K562 (cell line): ENCODE measurements at regions not wholly inside any gene's neighbourhood (a gene's known extent, or its start where the extent isn't known, plus 50 kb on each side); places are given as distances from the start of the nearest gene placed in this dataset.

ENCODE experiments used
- ATAC-seq: fragments of 200-7000 bp; cut with Tn5 transposase; 3 replicates; pipeline ENCODE4 v1.9.1; 2020; ENCODE audit warnings: moderate library complexity
- BruUV-seq: library from RNA; stranded (reverse); fragments of 400-500 nt; replicated peaks from 2 replicates; lab custom pipeline; 2021; lab: Mats Ljungman, UMichigan
- CTCF ChIA-PET: fragments of 300-600 bp; formaldehyde crosslinking; extraction: SDS; loops from one replicate; lab custom pipeline; 2021; ENCODE audit warnings: low intra/inter-chr PET ratio; lab: Yijun Ruan, JAX
- POLR2A ChIA-PET: fragments of 300-600, 350-650 bp; sonication (Branson Sonifier 250); formaldehyde crosslinking; extraction: SDS; loops from one replicate; lab custom pipeline; 2021; ENCODE audit warnings: antibody characterized with exemption, inconsistent platforms; lab: Yijun Ruan, JAX
- DNase-seq, 4 experiments: peaks; one replicate each; pipeline versions ENCODE4 v3.0.0 to v3.0.0-alpha.2; 2011 to 2018; ENCODE audit warnings: low spot score in 3 of 4, mixed read lengths in 3 of 4; ENCODE audit errors: extremely low read depth in 1 of 4
- FAIRE-seq: peaks from 2 replicates; lab custom pipeline; 2011; peaks lifted over from hg19 to GRCh38; lab: Jason Lieb, UNC
- H2AFZ ChIP-seq: 2 replicates; pipeline ENCODE4 v1.6.0; 2011; ENCODE audit warnings: low read depth, low read length, control low read depth, inconsistent platforms
- H3K27ac ChIP-seq: fragments of 200-600 bp; 3 replicates; pipeline ENCODE4 v1.8.0; 2011; ENCODE audit warnings: low read depth, mild to moderate bottlenecking, control low read depth, inconsistent platforms, low read length, moderate library complexity, mixed read lengths; ENCODE audit errors: extremely low read depth
- H3K27me3 ChIP-seq, 2 experiments: fragments of 300-600 bp in 1 of 2; 2 replicates in 1 of 2; 3 replicates in 1 of 2; pipeline versions ENCODE4 v1.6.0 to v1.8.0; 2011; ENCODE audit warnings: inconsistent platforms in 2 of 2, low read length in 2 of 2, mild to moderate bottlenecking in 1 of 2, mixed read lengths in 1 of 2, moderate library complexity in 1 of 2; ENCODE audit not compliant: control insufficient read depth in 2 of 2, insufficient read depth in 2 of 2
- H3K36me3 ChIP-seq: fragments of 300-600 bp; 3 replicates; pipeline ENCODE4 v1.8.0; 2011; ENCODE audit warnings: mild to moderate bottlenecking, low read length, inconsistent platforms; ENCODE audit not compliant: control insufficient read depth, insufficient read depth
- H3K4me1 ChIP-seq, 2 experiments: fragments of 200-600 bp in 1 of 2; replicated peaks in 1 of 2; 2 replicates in 1 of 2; 3 replicates in 1 of 2; pipeline versions ENCODE4 v1.5.1 to v1.8.0; 2011; ENCODE audit warnings: inconsistent platforms in 2 of 2, low read length in 2 of 2, mild to moderate bottlenecking in 1 of 2, mixed read lengths in 1 of 2, moderate library complexity in 1 of 2; ENCODE audit not compliant: control insufficient read depth in 2 of 2, insufficient read depth in 2 of 2
- H3K4me2 ChIP-seq: 2 replicates; pipeline ENCODE4 v1.6.1; 2011; ENCODE audit warnings: low read length, control low read depth, inconsistent platforms, mixed read lengths; ENCODE audit not compliant: insufficient read depth
- H3K4me3 ChIP-seq: fragments of 200-600 bp; sonication (generic), shearing (Covaris generic); 2 replicates; pipeline ENCODE4 v1.5.1; 2016; ENCODE audit warnings: control low read depth, inconsistent platforms
- H3K79me2 ChIP-seq: fragments of 200-600 bp; 3 replicates; pipeline ENCODE4 v1.8.0; 2011; ENCODE audit warnings: low read length, inconsistent platforms; ENCODE audit not compliant: control insufficient read depth, insufficient read depth
- H3K9ac ChIP-seq, 2 experiments: 2 replicates each; pipeline versions ENCODE4 v1.6.0 to v1.6.1; 2011; ENCODE audit warnings: low read depth in 2 of 2, low read length in 2 of 2, control low read depth in 1 of 2, inconsistent platforms in 1 of 2, mild to moderate bottlenecking in 1 of 2, mixed read lengths in 1 of 2; ENCODE audit not compliant: insufficient read depth in 1 of 2
- H3K9me1 ChIP-seq: one replicate; pipeline ENCODE4 v1.6.0; 2011; ENCODE audit warnings: inconsistent platforms, mild to moderate bottlenecking, low read length, moderate library complexity; ENCODE audit not compliant: control insufficient read depth, insufficient read depth
- H3K9me3 ChIP-seq: replicated peaks from 2 replicates; pipeline ENCODE4 v1.5.1; 2011; ENCODE audit warnings: low read depth, low read length, inconsistent platforms; ENCODE audit not compliant: control insufficient read depth, insufficient read depth
- H4K20me1 ChIP-seq: replicated peaks from 2 replicates; pipeline ENCODE4 v1.6.1; 2011; ENCODE audit warnings: low read length, inconsistent platforms, mixed read lengths; ENCODE audit not compliant: control insufficient read depth, insufficient read depth
- CEBPB ChIP-seq: fragments of 450-650 bp; IDR thresholded peaks from 2 replicates; pipeline ENCODE4 v1.6.1; 2016; ENCODE audit warnings: missing genetic modification characterization, missing compliant biosample characterization
- CHD2 ChIP-seq: IDR thresholded peaks from 2 replicates; pipeline ENCODE4 v1.6.1; 2011; ENCODE audit warnings: low read depth, low read length
- DACH1 ChIP-seq: fragments of 450-650 bp; IDR thresholded peaks from 2 replicates; pipeline ENCODE4 v1.6.1; 2018; ENCODE audit not compliant: partially characterized antibody
- HMGN3 ChIP-seq: IDR thresholded peaks from 2 replicates; pipeline ENCODE4 v1.6.1; 2011; ENCODE audit warnings: borderline replicate concordance, low read depth, mild to moderate bottlenecking, mixed read lengths, low read length; ENCODE audit not compliant: insufficient read length; ENCODE audit errors: extremely low read depth
- KDM4B ChIP-seq, 2 experiments: fragments of 450-650 bp in 1 of 2; sonication (generic) in 1 of 2; IDR thresholded peaks; 2 replicates each; pipeline ENCODE4 v1.6.1; 2016 to 2017; ENCODE audit warnings: borderline replicate concordance in 2 of 2, antibody characterized with exemption in 1 of 2, low read depth in 1 of 2, mild to moderate bottlenecking in 1 of 2
- KDM5B ChIP-seq: fragments of 200-600 bp; sonication (generic); IDR thresholded peaks from 2 replicates; pipeline ENCODE4 v1.6.1; 2012; ENCODE audit warnings: low read depth, mild to moderate bottlenecking, moderate library complexity, low read length, control low read depth, inconsistent platforms; ENCODE audit not compliant: insufficient replicate concordance
- MCM7 ChIP-seq, 2 experiments: fragments of 450-650 bp; IDR thresholded peaks; 2 replicates each; pipeline ENCODE4 v1.6.1; 2016 to 2018
- POU5F1 ChIP-seq: fragments of 150-350 bp; IDR thresholded peaks from 2 replicates; pipeline ENCODE4 v1.6.1; 2014; ENCODE audit warnings: borderline replicate concordance, low read length, low read depth, mild to moderate bottlenecking; ENCODE audit not compliant: partially characterized antibody
- RBM22 ChIP-seq: fragments of 200-400 bp; formaldehyde crosslinking; IDR thresholded peaks from 2 replicates; pipeline ENCODE4 v1.6.1; 2018; ENCODE audit warnings: low read length, low read depth; ENCODE audit not compliant: poor library complexity, severe bottlenecking
- SMARCA5 ChIP-seq: fragments of 450-650 bp; IDR thresholded peaks from 2 replicates; pipeline ENCODE4 v1.6.1; 2016
- ZC3H11A ChIP-seq: IDR thresholded peaks from 2 replicates; pipeline ENCODE4 v1.6.1; 2012; ENCODE audit warnings: low read depth, low read length, improper control_type of control experiment
- ZNF764 ChIP-seq: fragments of 250-450 bp; sonication (Bioruptor Pico); IDR thresholded peaks from 2 replicates; pipeline ENCODE4 v1.4.0; 2020; ENCODE audit warnings: low read depth, mild to moderate bottlenecking, moderate library complexity
- WGBS: fragments of 100-300 bp; shearing (Covaris generic); methylation state at CpG from one replicate; pipeline ENCODE4 v1.1.6; 2016; ENCODE audit warnings: low coverage, mixed read lengths; ENCODE audit not compliant: insufficient coverage; ENCODE audit errors: missing lambda C conversion rate; 5-methylcytosine and 5-hydroxymethylcytosine counted together
- in situ Hi-C: fragments of 300-500 bp; cut with MboI; formaldehyde crosslinking; loops from 4 replicates; pipeline ENCODE4 v1.15.0; 2018; ENCODE audit warnings: inconsistent platforms, mixed read lengths
- intact Hi-C: fragments of 100-400 bp; cut with micrococcal nuclease; formaldehyde crosslinking; loops from 2 replicates; pipeline ENCODE4 v1.14.2; 2022
- TF ChIP-seq, protein P1 (sequence below), 2 experiments: IDR thresholded peaks in 1 of 2; conservative IDR thresholded peaks in 1 of 2; 2 replicates each; pipeline ENCODE4 v1.6.1; 2016; ENCODE audit warnings: low read depth in 2 of 2, mild to moderate bottlenecking in 1 of 2, missing compliant biosample characterization in 1 of 2, missing genetic modification characterization in 1 of 2, moderate library complexity in 1 of 2
- TF ChIP-seq, protein P2 (sequence below): sonication (generic); formaldehyde crosslinking; IDR thresholded peaks from 2 replicates; pipeline ENCODE4 v1.8.0; 2022; ENCODE audit warnings: mild to moderate bottlenecking, low read depth, missing genetic modification reagents
- TF ChIP-seq, protein P3 (sequence below): fragments of 450-650 bp; IDR thresholded peaks from 2 replicates; pipeline ENCODE4 v1.6.1; 2016; ENCODE audit warnings: antibody characterized with exemption
- TF ChIP-seq, protein P4 (sequence below), 2 experiments: fragments of 450-650 bp in 1 of 2; sonication (generic) in 1 of 2; formaldehyde crosslinking in 1 of 2; IDR thresholded peaks in 1 of 2; conservative IDR thresholded peaks in 1 of 2; 2 replicates each; pipeline versions ENCODE4 v1.6.1 to v1.8.1; 2016 to 2023; ENCODE audit warnings: mild to moderate bottlenecking in 2 of 2, moderate library complexity in 2 of 2, inconsistent platforms in 1 of 2, missing genetic modification reagents in 1 of 2

DNA sequence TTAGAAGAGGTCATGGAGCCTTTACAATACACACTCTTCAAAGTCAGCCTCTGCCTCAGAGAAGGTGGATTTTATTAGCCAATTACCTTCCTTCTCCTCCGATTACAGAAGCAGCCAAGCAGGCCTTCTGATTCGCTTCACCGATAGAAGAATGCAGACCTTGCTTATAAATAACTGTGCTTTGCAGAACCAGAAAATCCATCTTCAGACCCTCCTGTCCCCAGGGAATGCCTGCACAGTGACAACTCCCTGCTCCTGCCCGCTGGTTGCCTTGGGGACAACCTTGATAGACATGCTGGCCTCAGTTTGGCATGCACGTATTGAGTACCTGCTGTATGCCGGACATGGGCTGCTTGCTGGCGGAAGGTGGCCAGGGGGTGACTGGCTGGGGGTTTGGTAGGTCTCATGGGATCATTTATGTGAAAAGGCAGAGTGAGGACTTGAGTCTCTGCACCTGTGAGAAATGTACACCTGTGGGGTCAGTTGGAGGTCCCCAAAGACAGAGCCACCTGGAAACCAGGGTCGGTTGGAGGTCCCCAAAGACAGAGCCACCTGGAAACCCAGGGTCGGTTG, 1238.7 kb downstream of the BRD1 start:
- DNase-seq = no peak
- Histone ChIP-seq H4K20me1 (no peaks in the 10 kb centered on the region), H2AFZ (no peak overlapping the region), H3K9me3 (peaks cover 5% of the 10 kb centered on the region; the same call in 1 of the 2 replicates), H3K4me2 (no peak overlapping the region), H3K9ac (no peak overlapping the region), H3K27ac (no peak overlapping the region), H3K36me3 (no peaks in the 10 kb centered on the region), H3K27me3 (no peaks in the 10 kb centered on the region; a peak in 1 of 5 replicates), H3K79me2 (no peaks in the 10 kb centered on the region), H3K9me1 (no peaks in the 10 kb centered on the region), H3K4me1 (no peaks in the 10 kb centered on the region; a peak in 1 of 5 replicates), H3K4me3 (no peak overlapping the region)
- CTCF ChIA-PET = no interaction called here
- WGBS = 0% methylated on average over 6 of the region's 9 CpGs
- ATAC-seq = no peak
- no TSS peak for BruUV-seq
- intact Hi-C loops = no loop called here
- no peak for TF ChIP-seq ZC3H11A
- TF ChIP-seq KDM5B = no peak
- TF ChIP-seq SMARCA5 = no peak
- TF ChIP-seq HMGN3 = no peak
- TF ChIP-seq RBM22 = no peak
- TF ChIP-seq, protein P1, sequence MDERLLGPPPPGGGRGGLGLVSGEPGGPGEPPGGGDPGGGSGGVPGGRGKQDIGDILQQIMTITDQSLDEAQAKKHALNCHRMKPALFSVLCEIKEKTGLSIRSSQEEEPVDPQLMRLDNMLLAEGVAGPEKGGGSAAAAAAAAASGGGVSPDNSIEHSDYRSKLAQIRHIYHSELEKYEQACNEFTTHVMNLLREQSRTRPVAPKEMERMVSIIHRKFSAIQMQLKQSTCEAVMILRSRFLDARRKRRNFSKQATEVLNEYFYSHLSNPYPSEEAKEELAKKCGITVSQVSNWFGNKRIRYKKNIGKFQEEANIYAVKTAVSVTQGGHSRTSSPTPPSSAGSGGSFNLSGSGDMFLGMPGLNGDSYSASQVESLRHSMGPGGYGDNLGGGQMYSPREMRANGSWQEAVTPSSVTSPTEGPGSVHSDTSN (CRISPR knock-in tag; IDR thresholded peaks at IDR 0.05; ENCODE audit: low read depth) = no peak
- TF ChIP-seq, protein P1 (tag; conservative IDR thresholded peaks at IDR 0.05; ENCODE audit: low read depth) = no peak
- TF ChIP-seq CEBPB (tag) = no peak
- no peak for TF ChIP-seq POU5F1
- no peak for TF ChIP-seq CHD2
- TF ChIP-seq, protein P2, sequence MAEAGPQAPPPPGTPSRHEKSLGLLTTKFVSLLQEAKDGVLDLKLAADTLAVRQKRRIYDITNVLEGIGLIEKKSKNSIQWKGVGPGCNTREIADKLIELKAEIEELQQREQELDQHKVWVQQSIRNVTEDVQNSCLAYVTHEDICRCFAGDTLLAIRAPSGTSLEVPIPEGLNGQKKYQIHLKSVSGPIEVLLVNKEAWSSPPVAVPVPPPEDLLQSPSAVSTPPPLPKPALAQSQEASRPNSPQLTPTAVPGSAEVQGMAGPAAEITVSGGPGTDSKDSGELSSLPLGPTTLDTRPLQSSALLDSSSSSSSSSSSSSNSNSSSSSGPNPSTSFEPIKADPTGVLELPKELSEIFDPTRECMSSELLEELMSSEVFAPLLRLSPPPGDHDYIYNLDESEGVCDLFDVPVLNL = no peak
- no peak for TF ChIP-seq MCM7 (IDR thresholded peaks at IDR 0.05)
- TF ChIP-seq KDM4B (IDR thresholded peaks at IDR 0.05; ENCODE audit: borderline replicate concordance in 2 of 2, low read depth in 1 of 2) = no peak
- TF ChIP-seq, protein P3, sequence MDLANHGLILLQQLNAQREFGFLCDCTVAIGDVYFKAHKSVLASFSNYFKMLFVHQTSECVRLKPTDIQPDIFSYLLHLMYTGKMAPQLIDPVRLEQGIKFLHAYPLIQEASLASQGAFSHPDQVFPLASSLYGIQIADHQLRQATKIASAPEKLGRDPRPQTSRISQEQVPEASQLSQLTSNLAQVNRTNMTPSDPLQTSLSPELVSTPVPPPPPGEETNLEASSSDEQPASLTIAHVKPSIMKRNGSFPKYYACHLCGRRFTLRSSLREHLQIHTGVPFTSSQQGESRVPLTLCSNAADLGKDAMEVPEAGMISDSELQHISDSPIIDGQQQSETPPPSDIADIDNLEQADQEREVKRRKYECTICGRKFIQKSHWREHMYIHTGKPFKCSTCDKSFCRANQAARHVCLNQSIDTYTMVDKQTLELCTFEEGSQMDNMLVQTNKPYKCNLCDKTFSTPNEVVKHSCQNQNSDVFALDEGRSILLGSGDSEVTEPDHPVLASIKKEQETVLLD = no peak
- TF ChIP-seq ZNF764 (CRISPR knock-in tag) = no peak
- no peak for TF ChIP-seq DACH1
- TF ChIP-seq, protein P4, sequence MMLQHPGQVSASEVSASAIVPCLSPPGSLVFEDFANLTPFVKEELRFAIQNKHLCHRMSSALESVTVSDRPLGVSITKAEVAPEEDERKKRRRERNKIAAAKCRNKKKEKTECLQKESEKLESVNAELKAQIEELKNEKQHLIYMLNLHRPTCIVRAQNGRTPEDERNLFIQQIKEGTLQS (IDR thresholded peaks at IDR 0.05) = no peak
- TF ChIP-seq, protein P4 (CRISPR knock-in tag; conservative IDR thresholded peaks at IDR 0.05) = no peak
- FAIRE-seq = no peak
- POLR2A ChIA-PET = no interaction called here
- in situ Hi-C loops = no loop called here
